ENCODE measurements at regions not wholly inside any gene's neighbourhood (a gene's known extent, or its start where the extent isn't known, plus 50 kb on each side); places are given as distances from the start of the nearest gene placed in this dataset.

DNA sequence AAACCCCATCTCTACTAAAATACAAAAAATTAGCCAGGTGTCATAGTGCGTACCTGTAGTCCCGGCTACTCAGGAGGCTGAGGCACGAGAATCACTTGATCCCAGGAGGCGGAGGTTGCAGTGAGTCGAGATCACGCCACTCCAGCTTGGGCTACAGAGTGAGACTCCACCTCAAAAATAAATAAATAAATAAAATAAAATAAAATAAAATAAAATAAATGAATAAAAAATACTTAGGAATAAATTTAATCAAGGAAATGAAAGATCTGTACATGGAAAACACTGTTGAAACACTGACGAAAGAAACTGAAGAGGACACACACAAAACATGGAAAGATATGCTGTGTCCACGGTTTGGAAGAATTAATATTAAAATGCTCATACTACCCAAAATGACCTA is 56.5 kb upstream of the ASPRV1 start:
- Histone ChIP-seq H3K9me3 (ENCODE audit: insufficient read depth, low read depth, low read length) (no peaks in the 10 kb centered on the region), H3K4me1 (ENCODE audit: insufficient read depth, low read length) (no peaks in the 10 kb centered on the region), H2AFZ (ENCODE audit: low read depth, low read length) (no peak overlapping the region), H3K79me2 (ENCODE audit: insufficient read depth, low read length) (no peaks in the 10 kb centered on the region), H3K27ac (ENCODE audit: low read depth, low read length) (no peak overlapping the region), H3K27me3 (ENCODE audit: insufficient read depth, low read length) (no peaks in the 10 kb centered on the region), H3K9ac (ENCODE audit: low read length) (no peak overlapping the region), H3K4me3 (ENCODE audit: insufficient read depth, low read depth, low read length) (no peak overlapping the region), H3K36me3 (ENCODE audit: insufficient read depth, low read length) (no peaks in the 10 kb centered on the region), H4K20me1 (ENCODE audit: insufficient read depth, low read length) (no peaks in the 10 kb centered on the region), H3K4me2 (ENCODE audit: low read length) (no peak overlapping the region)
- H3K36me3 Mint-ChIP-seq (ENCODE audit: low read depth, unreplicated experiment), result peaks cover 11% of the 10 kb centered on the region
- H3K9me3 Mint-ChIP-seq (ENCODE audit: unreplicated experiment), result peaks cover 7% of the 10 kb centered on the region
- DNase-seq (ENCODE audit: low read depth) (no peak), FAIRE-seq (no peak)
- H3K4me1 Mint-ChIP-seq (ENCODE audit: low read depth, unreplicated experiment), result no peaks in the 10 kb centered on the region
- H3K27me3 Mint-ChIP-seq (ENCODE audit: low read depth, unreplicated experiment), result no peaks in the 10 kb centered on the region
- H3K27ac Mint-ChIP-seq (ENCODE audit: unreplicated experiment), result no peak overlapping the region
- H3K4me3 Mint-ChIP-seq (ENCODE audit: unreplicated experiment), result no peak overlapping the region
- no peak for TF ChIP-seq EZH2 (IDR thresholded peaks at IDR 0.05; ENCODE audit: insufficient read depth, low read length)
- TF ChIP-seq, protein P1, sequence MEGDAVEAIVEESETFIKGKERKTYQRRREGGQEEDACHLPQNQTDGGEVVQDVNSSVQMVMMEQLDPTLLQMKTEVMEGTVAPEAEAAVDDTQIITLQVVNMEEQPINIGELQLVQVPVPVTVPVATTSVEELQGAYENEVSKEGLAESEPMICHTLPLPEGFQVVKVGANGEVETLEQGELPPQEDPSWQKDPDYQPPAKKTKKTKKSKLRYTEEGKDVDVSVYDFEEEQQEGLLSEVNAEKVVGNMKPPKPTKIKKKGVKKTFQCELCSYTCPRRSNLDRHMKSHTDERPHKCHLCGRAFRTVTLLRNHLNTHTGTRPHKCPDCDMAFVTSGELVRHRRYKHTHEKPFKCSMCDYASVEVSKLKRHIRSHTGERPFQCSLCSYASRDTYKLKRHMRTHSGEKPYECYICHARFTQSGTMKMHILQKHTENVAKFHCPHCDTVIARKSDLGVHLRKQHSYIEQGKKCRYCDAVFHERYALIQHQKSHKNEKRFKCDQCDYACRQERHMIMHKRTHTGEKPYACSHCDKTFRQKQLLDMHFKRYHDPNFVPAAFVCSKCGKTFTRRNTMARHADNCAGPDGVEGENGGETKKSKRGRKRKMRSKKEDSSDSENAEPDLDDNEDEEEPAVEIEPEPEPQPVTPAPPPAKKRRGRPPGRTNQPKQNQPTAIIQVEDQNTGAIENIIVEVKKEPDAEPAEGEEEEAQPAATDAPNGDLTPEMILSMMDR (IDR thresholded peaks at IDR 0.05; ENCODE audit: insufficient read depth, low read depth, low read length), result no peak

DNA sequence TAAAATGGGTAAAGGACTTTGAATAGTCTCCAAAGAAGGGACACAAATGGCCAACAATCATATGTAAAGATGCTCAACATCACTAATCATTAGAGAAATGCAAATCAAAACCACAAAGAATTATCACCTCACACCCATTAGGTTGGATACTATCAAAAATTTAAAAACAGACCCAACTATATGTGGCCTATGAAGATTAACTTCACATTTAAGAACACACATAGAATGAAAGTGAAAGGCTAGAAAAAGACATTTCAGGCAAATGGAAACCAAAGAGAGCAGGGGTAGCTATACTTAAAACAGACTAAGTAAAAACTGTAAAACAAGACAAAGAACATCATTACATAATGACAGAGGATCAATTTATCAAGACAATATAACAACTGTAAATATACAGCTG is 53.5 kb upstream of the ASPRV1 start:
- no peak for DNase-seq (ENCODE audit: low read depth)
- no peak for TF ChIP-seq EZH2 (IDR thresholded peaks at IDR 0.05; ENCODE audit: insufficient read depth, low read length)
- TF ChIP-seq, protein P1 (IDR thresholded peaks at IDR 0.05; ENCODE audit: insufficient read depth, low read depth, low read length), result no peak
- no peak for FAIRE-seq

DNA sequence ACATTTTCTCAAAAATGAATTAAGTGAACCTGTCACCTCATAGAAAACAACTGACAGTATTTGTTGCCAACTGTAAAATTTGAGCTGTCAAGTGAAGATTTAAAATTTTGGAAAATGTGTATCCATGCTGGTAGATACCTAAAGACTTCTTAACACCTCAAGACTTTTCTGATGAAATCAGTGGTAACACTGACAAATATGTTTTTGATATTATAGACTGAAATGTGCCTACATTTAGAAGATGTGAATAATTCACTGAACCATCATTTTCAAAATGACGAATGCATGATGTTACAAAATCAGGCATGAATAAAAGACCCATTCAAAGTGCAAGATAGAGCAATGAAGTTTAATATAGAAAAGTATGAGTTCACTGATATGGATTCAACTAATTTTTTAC is 51.5 kb upstream of the ASPRV1 start:
- Histone ChIP-seq H3K79me2 (ENCODE audit: insufficient read depth, low read length) (no peaks in the 10 kb centered on the region), H3K4me3 (ENCODE audit: insufficient read depth, low read depth, low read length) (no peak overlapping the region), H2AFZ (ENCODE audit: low read depth, low read length) (no peak overlapping the region), H4K20me1 (ENCODE audit: insufficient read depth, low read length) (no peaks in the 10 kb centered on the region), H3K27ac (ENCODE audit: low read depth, low read length) (no peak overlapping the region), H3K4me2 (ENCODE audit: low read length) (no peak overlapping the region), H3K36me3 (ENCODE audit: insufficient read depth, low read length) (no peaks in the 10 kb centered on the region), H3K27me3 (ENCODE audit: insufficient read depth, low read length) (no peaks in the 10 kb centered on the region), H3K4me1 (ENCODE audit: insufficient read depth, low read length) (no peaks in the 10 kb centered on the region), H3K9ac (ENCODE audit: low read length) (no peak overlapping the region), H3K9me3 (ENCODE audit: insufficient read depth, low read depth, low read length) (no peaks in the 10 kb centered on the region)
- FAIRE-seq, result no peak
- H3K27me3 Mint-ChIP-seq (ENCODE audit: low read depth, unreplicated experiment), result no peaks in the 10 kb centered on the region
- H3K36me3 Mint-ChIP-seq (ENCODE audit: low read depth, unreplicated experiment), result peaks cover 10% of the 10 kb centered on the region
- peaks cover 3% of the 10 kb centered on the region for H3K4me1 Mint-ChIP-seq (ENCODE audit: low read depth, unreplicated experiment)
- no peak overlapping the region for H3K4me3 Mint-ChIP-seq (ENCODE audit: unreplicated experiment)
- TF ChIP-seq, protein P1 (IDR thresholded peaks at IDR 0.05; ENCODE audit: insufficient read depth, low read depth, low read length), result no peak
- no peak for TF ChIP-seq EZH2 (IDR thresholded peaks at IDR 0.05; ENCODE audit: insufficient read depth, low read length)
- peaks cover 6% of the 10 kb centered on the region for H3K9me3 Mint-ChIP-seq (ENCODE audit: unreplicated experiment)
- no peak overlapping the region for H3K27ac Mint-ChIP-seq (ENCODE audit: unreplicated experiment)
- no peak for DNase-seq (ENCODE audit: low read depth)

More for the DNA sequence above, 53.5 kb upstream of the ASPRV1 start:
- Histone ChIP-seq H3K9ac (ENCODE audit: low read length) (no peak overlapping the region), H3K27ac (ENCODE audit: low read depth, low read length) (no peak overlapping the region), H2AFZ (ENCODE audit: low read depth, low read length) (no peak overlapping the region), H3K9me3 (ENCODE audit: insufficient read depth, low read depth, low read length) (no peaks in the 10 kb centered on the region), H3K27me3 (ENCODE audit: insufficient read depth, low read length) (no peaks in the 10 kb centered on the region), H3K4me3 (ENCODE audit: insufficient read depth, low read depth, low read length) (no peak overlapping the region), H3K4me2 (ENCODE audit: low read length) (no peak overlapping the region), H3K36me3 (ENCODE audit: insufficient read depth, low read length) (no peaks in the 10 kb centered on the region), H4K20me1 (ENCODE audit: insufficient read depth, low read length) (no peaks in the 10 kb centered on the region), H3K79me2 (ENCODE audit: insufficient read depth, low read length) (no peaks in the 10 kb centered on the region), H3K4me1 (ENCODE audit: insufficient read depth, low read length) (no peaks in the 10 kb centered on the region)
- Mint-ChIP-seq H3K9me3 (ENCODE audit: unreplicated experiment) (peaks cover 9% of the 10 kb centered on the region), H3K36me3 (ENCODE audit: low read depth, unreplicated experiment) (peaks cover 14% of the 10 kb centered on the region), H3K27ac (ENCODE audit: unreplicated experiment) (no peak overlapping the region), H3K27me3 (ENCODE audit: low read depth, unreplicated experiment) (no peaks in the 10 kb centered on the region), H3K4me3 (ENCODE audit: unreplicated experiment) (no peak overlapping the region), H3K4me1 (ENCODE audit: low read depth, unreplicated experiment) (peaks cover 3% of the 10 kb centered on the region)

All from astrocyte (in vitro differentiated cells and primary cell).